ENCODE measurements at regions not wholly inside any gene's neighbourhood (a gene's known extent, or its start where the extent isn't known, plus 50 kb on each side); places are given as distances from the start of the nearest gene placed in this dataset.
"Not testable (repeated sequence)": the region's sequence is repeated elsewhere in the genome, so short reads cannot be mapped to it uniquely, and the experiment has no call there.

DNA sequence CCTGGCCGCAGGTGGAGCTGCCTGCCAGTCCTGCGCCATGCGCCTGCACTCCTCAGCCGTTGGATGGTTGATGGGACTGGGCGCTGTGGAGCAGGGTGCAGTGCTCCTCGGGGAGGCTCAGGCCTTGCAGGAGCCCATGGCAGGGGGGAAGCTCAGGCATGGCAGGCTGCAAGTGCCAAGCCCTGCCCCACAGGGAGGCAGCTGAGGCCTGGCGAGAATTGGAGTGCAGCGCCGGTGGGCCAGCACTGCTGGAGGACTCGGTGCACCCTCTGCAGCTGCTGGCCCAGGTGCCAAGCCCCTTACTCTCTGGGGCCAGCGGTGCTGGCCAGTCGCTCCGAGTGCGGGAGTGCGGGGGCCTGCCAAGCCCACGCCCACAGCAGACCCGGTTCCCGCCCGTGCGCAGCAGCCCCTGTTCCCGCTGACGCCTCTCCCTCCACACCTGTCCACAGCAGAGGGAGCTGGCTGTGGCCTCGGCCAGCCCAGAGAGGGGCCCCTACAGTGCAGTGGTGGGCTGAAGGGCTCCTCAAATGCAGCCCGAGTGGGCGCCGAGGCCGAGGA, 275.9 kb upstream of the FRG1 start:
- no peak for DNase-seq (ENCODE audit: low read depth)

DNA sequence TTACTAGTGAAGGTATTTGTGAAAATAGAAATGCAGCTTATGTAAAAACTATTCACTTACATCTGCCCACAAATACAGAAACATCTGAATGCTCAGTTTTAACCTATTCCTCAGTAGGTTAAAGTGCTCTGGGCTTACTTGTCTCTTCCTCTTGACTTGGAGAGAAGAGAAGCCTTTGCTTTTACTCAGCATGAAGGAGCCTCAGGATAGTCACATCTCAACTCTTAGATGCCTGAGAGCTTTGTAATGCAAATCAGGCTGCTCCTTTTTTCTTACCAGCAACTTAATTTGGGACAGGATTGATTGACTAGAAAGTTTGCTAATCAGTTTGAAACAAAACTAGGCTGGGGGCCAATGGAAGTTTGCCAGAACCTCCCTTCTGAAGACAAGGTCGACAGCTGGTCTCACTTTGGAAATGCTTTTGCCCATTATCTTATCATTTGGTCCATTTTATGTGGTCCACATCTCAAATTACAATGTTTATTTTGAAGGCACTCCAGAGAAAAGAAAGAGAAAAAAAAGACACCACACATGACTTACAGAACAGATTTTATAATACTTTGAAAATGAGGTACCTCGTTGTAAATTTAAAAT, 274.9 kb upstream of the FRG1 start:
- not testable (repeated sequence) for DNase-seq (ENCODE audit: low read depth)

DNA sequence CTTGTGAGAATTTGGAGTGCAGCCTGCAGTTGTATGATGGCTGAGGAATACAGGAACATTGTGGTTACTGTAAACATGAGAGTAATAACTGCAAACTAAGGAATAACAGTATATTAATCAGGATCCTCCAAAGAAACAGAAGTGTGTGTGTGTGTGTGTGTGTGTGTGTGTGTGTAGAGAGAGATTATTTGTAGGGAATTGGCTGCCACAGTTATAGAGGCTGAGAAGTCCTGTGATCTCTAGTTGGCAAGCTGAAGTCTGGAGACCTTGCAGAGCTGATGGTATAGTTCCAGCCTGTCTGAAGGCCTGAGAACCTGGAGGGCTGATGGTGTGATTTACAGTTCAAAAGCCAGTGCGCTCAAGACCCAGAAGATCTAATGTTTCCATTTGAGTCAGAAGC, 273.3 kb upstream of the FRG1 start:
- not testable (repeated sequence) for DNase-seq (ENCODE audit: low read depth)

DNA sequence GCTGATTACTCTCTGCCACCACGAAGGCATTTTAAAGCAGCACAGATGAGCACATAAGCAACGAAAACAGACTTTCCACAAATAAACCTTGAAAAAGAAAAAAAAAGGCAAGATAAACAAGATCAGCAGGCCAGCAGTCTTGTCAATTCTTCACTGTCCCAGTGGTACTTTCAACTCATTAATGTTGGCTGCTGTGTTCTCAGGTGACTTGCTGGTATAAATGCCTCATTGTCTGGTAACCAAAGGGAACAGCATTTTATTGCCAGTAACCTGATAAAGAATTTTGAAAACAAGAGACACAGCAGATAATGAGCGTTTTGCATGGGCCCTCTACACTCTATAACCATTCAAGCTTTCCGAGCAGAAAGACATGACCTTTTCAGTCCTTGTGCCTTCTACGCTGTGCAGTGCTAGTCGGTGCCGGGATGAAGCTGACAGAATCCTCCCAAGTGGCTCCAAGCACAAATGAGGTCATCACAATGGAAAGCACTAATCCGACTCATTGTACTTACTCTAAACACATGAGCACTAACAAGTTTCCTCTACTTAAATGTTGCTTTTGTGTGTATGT, 242.9 kb upstream of the FRG1 start:
- DNase-seq (ENCODE audit: low read depth): not testable (repeated sequence)

DNA sequence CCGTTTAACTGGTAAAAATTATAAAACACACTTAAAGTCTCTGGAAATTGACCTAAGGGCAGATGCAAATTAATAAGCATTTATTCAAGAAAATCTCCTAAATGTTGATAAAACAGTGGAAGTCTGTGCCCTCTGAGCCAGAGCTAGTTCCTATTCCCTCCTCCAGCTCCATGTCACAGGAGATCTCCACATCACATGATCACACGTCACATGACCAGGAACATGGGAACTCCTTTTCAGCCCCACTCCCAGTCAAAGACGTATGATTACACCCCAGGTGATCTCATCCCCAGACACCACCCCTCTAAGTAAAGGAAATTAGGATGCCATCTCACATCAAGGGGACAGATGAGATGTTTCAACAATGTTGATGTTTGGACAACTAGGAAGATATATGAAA, 237.7 kb upstream of the FRG1 start:
- not testable (repeated sequence) for DNase-seq (ENCODE audit: low read depth)

DNA sequence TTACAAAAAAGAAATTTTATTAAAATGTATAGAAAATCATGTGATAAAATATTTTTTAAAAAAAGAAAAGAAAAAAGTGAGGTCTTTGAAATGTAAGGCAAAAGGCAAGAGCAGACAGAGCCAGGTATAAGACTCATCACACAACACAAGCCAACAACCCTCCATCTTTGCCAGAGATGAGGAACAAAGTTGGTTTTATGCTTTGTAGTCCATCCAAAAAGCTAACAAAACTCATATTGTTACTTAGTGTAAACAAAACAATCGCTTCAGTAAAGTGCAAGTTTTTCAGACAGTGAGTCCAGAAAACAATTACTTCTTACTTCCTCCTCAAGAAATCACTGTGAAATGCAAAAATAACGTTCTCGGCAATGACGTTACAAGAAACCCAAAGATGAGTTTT, 233.9 kb upstream of the FRG1 start:
- DNase-seq (ENCODE audit: low read depth): not testable (repeated sequence)

DNA sequence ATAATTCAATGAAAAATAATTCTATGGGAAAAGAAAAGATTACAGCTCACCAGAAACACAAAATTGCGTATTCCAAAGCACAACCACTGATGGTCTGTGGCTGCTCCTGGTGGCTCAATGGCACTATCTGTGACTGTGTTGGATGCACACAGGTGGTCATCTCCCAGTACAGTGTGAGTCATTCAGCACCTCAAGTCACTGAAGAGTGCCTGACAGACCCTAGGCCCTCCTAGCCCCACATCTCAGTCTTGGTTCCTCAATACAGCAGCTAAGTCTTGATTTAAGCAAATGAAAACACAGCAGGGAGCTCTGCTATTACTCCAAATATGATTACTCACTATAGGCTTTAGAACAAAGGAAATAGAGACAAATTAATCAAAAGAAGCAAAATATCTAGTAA, 233.4 kb upstream of the FRG1 start:
- DNase-seq (ENCODE audit: low read depth): not testable (repeated sequence)

DNA sequence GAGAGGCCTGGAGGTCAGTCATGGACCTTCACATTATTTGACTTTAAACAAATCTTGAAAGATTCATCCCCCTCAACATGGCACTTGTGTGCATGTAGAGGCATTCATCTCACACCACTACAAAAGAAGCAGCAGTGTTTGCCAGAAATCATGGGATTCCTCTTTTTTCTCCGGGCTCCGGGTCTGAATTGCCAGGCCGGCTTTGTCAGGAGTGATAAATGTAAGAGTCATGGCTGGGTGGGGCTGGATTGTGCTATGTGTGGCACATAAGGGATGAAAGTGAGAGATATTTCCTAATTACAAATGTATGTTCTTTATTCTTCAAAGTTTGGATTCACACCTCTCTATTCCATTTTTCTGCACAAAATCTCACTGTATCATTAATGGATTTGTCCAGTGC, 228.7 kb upstream of the FRG1 start:
- DNase-seq (ENCODE audit: low read depth): not testable (repeated sequence)

DNA sequence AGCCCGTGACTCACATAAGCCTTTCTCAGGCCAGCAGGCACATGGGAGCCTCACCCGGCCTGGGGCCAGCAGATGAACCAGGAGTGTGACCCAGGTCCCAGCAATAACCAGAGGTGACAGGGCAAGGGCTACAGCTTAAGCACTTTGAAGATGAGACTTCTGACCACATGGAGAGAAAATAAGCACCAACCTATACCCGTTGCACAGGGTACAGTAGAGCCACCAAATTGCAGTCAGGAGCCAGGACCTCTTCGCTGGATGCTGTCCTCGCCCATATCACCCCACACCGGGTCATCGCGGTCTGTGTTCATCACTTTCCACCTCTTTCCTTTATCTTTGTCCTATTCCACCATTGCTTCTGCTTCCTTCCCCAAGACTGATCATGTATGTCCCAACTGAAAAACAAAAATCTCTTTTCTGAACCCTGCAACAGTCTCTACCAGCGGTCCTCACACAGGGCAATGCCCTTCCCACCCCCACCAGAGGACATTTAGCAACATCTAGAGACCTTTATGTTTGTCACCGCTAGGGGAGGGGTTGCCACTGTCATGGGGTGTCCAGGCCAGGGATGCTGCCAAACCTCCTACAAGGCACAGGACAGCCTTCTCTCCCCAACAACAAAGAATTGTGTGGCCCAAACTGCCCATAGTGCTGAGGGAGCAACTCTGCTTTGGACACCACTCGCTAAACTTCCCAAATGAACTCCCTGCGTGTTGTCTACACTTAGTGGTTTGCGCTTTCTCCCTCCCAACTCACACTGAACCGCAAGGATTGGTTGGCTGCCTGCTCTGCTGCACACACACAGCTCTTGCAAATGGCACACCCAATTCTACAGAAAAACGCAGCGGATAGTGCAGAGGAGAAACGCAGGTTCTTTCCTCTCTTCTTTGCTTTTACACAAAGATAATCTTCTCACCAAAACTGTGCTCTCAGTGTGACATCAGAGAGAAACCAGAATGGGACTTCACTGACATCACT, 219.4 kb upstream of the FRG1 start:
- not testable (repeated sequence) for DNase-seq (ENCODE audit: low read depth)

DNA sequence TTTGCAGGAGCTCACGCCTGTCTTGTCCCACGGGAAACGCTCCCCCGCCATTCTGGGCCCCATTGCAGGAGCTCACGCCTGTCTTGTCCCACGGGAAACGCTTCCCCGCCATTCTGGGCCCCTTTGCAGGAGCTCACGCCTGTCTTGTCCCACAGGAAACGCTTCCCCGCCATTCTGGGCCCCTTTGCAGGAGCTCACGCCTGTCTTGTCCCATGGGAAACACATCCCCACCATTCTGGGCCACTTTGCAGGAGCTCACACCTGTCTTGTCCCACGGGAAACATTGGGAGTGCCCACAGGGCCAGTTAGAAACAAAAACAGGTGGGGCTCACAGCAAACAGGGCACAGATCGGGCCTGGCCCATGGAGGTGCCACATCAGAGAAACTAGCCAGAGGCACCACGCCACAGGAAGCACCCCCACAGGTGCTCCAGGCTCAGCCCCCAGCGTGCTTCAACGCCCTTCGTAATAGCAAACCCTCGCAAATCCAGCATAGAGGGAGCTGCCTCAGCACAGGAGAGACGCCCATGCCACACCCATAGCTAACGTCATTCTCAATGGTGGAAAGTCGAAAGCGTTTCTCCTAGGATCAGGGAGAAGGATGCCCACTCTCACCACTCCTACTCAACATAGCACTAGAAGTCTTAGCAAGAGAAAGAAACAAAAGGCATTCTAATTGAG, 218.2 kb upstream of the FRG1 start:
- DNase-seq (ENCODE audit: low read depth): not testable (repeated sequence)

DNA sequence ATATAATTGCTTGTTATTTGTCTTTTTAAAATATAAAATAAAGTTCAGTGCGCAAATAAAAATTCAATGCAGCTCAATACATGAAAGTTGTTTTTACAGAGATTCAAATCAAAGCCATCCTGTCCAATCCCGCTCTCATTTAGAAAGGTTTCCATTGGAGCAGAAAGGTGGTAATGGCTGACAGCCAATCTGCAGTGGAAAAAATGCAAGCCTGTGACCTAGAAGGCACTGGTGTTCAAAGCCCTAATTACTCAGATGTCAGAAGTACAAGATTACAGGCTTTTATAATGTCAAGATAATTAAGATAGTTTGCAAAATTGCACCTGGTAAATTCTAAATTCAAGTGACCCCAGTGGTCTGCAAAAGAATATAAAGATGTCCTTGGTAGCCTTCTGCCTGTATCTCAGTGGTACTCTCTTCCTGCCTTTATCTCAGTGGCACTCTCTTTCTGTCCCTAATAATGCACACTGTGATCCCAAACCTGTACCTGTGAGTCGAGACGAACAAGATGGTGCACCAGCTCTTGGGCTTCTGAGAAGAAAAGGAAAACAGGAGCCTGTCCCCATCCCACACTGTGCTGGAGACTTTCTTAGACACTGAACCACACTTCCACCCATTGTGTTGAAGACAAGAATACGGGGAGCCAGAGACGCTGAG, 212.6 kb upstream of the FRG1 start:
- DNase-seq (ENCODE audit: low read depth): not testable (repeated sequence)

DNA sequence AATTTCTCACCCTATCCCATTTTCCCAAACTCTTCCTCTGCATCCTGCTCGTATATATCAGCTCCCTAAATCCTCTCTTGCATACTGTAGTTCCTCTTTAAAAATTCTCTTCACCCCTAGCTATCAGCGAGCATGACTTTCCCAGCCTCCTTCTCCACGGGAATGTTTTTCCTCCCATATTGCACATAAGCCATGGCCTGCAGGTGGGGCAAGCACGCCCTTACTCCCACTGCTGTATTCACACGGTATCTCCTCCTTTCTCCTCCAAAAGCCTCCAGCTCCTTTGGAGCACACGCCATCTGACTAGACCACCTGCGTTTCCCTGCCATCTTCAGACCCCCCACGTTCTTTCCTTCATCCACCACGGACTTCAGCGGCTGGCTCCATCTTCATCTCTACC, 208.7 kb upstream of the FRG1 start:
- not testable (repeated sequence) for DNase-seq (ENCODE audit: low read depth)

DNA sequence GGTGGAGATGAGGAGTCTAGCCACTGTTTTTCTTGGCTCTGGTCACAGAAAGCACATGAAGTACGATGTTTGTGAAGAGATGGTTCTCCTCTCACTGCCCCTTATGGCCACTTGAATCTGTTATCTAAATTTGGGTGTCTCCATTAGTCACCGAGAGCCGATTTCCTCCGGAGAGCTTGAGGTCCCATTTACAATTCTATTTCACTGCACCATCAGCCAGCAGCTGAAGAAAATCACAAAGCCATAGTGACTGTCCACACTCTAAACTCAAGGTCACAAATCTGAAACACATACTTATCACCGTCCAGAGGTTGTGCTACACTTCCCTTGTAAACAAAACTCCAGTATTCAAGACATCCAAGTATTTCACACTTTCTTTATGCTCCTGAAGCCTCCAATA, 207.2 kb upstream of the FRG1 start:
- not testable (repeated sequence) for DNase-seq (ENCODE audit: low read depth)

DNA sequence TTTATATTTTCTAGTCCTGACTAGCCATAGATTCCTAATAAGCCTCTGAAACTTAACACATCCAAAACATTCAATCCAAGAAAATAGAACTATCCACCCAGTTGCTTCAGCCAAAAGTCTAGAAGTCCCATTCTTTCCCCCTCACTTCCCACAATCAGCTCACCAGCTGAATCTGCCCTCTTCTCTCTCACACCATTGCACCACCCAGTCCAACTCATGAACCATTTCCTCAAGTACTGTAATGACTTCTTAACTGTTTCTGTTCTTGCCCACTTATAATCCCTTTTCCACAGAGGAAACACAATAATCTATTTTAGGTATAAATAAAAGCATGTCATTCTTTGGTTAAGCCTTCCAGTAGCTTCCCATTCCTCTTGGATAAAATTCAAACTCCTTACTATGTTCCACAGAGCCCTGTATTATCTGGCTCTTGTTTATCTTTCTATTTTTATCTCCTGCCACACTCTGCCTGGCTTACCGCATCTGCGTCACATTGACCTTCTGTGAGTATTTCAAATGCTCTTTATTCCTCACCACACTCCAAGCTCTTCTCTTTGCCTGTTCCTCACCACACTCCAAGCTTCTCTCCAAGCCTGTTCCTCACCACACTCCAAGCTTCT, 205.9 kb upstream of the FRG1 start:
- not testable (repeated sequence) for DNase-seq (ENCODE audit: low read depth)

DNA sequence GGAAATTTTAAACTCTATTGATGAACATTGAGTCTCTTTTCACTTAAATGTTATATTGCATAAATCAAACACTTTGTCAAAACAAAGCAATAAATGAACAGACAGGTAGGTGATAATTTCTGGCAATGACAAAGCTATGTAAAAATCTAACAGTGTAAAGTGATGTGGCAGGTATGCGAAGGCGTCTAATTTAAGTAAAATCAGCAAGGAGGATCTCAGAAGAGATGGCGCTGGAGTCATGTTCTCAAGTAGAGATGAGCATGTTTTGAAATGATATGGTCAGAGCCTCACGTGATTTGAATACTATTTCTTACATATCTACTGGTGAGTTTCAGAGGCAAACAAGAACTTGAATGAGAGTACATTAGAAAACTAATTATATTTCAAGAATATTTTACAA, 204.0 kb upstream of the FRG1 start:
- not testable (repeated sequence) for DNase-seq (ENCODE audit: low read depth)

DNA sequence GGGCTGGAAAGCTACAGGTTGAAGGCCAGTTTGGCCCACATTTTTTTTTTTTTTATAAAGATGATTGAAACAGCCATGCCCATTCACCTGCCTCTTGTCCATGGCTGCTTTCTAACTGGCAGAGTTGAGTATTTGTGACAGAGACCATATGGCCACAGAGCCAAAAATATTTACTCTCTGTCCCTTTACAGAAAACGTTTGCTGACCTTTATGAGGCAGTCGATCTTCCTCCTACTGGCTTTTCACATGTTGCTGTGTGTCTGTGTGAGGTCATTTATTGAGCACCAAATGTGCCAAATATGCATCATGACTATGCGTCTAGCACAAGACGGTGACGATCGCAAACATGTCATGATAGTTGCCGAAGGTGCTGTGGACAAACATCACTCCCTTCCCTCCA, 200.6 kb upstream of the FRG1 start:
- DNase-seq (ENCODE audit: low read depth): not testable (repeated sequence)

DNA sequence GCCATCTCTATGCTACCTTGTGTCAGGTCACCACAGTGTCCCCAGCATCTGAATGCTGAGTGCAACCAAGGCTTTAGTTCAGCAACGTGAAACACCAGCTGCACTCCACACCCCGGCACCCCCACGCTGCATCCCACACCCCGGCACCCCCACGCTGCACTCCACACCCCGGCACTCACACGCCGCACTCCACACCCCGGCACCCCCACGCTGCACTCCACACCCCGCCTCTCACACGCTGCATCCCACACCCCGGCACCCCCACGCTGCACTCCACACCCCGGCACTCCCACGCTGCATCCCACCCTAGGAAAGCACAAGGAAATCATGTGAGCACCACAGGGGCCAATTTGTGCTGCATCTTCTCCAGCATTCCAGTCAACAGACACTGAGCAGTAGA, 199.8 kb upstream of the FRG1 start:
- DNase-seq (ENCODE audit: low read depth): no peak

DNA sequence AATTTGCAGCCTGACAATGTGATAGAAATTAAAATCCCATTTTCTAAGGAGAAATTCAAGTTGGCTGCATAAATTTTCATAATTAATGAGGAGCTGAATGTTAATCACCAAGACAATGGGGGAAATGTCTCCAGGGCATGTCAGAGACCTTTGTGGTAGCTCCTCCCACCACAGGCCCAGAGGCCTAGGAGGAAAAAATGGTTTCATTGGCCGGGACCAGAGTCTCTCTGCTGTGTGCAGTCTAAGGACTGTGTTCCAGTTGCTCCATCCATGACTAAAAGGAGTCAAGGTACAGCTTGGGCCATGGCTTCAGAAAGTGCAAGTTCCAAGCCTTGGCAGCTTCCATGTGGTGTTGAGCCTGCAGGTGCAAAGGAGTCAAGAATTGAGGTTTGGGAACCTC, 187.6 kb upstream of the FRG1 start:
- not testable (repeated sequence) for DNase-seq (ENCODE audit: low read depth)

DNA sequence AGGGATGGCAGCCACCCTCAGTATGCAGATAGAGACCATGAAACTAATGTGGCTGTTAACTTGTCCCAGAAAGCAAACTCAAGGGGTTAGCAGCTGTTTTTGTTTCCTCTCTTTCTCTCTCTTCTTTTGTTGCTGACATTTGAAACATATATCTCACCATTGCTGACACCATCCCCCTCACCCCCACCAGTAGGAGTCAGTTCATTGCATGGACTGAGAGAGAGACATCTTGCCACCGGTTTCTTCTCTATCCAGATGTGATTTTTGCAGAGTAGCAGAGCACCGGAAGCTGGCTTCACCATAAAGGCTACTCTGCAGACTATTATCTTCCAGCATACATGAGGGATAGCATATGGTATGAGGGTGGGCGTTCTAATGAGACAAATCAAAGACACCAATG, 177.1 kb upstream of the FRG1 start:
- DNase-seq (ENCODE audit: low read depth): no peak

DNA sequence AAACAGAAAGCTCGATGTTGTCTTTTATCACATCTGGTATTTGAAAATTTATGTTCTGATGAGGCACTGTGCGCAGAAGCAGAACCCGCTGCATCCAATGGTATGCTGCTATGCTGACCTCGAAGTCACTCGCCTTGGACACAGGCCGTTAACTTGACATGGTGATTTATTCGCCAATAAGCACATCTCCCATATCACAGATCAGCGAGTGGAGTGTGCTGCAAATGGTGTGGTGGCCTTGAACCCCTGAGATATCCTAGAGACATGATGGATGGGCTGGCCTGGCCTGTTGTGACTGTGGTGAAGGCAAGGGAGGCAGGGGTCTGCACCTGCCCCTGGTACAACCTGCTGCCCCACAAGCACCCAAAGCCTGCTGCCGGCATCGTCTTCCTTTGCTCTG, 175.4 kb upstream of the FRG1 start:
- no peak for DNase-seq (ENCODE audit: low read depth)

DNA sequence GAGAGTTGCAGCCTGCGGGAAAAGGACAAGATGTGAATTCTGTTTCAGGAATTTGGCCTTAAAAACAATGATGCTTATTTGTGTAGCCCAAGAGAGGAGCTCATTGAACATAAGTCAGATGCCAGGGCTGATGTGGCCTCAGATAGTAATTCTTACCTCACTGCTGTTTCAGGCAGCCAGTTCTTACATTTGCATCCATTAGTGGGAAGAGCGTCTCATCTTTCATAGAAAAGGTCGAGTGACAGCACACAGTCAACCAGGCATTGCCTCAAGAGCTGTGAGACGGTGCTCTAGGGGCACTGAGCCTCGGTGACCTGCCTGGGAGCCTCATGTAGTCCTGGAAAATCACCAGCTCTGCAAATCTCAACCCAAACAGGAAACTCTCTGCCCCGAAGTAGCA, 174.9 kb upstream of the FRG1 start:
- no peak for DNase-seq (ENCODE audit: low read depth)
